Astrocyte of the cerebellum (primary cell): ENCODE measurements at regions not wholly inside any gene's neighbourhood (a gene's known extent, or its start where the extent isn't known, plus 50 kb on each side); places are given as distances from the start of the nearest gene placed in this dataset.
A peak's percentile ranks its signal among the peaks of the same experiment; 100 is the strongest.

Source experiments
- DNase-seq: peaks from one replicate; pipeline ENCODE4 v3.0.0-alpha.2; 2011; ENCODE audit warnings: low read depth
- H3K4me3 ChIP-seq: 2 replicates; pipeline ENCODE4 v1.5.1; 2011; ENCODE audit warnings: mild to moderate bottlenecking, low read depth, low read length, moderate library complexity
- in situ Hi-C: cut with HindIII; loops from 2 replicates; pipeline ENCODE4 v1.10.0; 2017; ENCODE audit warnings: low sequenced_read_pairs
- TF ChIP-seq, protein P1 (sequence below): IDR thresholded peaks from 2 replicates; pipeline ENCODE4 v1.5.1; 2012; ENCODE audit warnings: low read length, low read depth, moderate library complexity, mild to moderate bottlenecking; ENCODE audit errors: missing control alignments

DNA sequence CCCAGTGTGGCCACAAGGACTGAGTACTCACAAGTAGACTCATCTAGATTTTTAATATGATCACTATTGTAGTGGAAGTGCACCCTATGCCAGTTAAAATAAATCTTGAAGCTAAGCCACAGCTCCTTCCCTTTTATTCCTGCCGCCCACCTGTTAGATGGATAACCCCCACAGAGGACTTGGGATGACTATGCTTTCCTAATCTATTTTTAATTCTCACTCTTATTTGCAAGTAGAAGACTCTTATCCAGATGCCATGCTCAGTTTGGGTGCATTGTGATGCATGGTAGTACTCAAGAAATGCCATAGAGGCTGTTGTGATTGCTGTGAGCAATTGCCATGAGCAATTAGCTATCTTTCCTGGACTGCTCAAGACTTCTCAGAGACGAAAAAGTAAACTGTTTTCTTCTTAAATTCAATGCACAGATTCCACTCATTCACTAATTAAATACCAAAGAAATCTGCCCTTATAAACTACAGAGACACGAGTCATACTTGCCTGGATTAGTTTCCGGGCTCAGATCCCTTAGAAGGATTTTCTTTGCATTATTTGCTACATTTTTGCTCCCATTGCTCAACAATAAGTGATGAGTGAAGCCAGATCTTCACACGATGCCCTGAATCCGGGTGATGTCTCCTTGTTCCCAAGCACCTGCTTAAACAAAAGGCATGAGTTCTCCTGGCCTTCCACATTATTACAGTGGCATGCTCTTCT, 472.1 kb downstream of the SOX2 start:
- in situ Hi-C loops, result no loop called here
- TF ChIP-seq, protein P1, sequence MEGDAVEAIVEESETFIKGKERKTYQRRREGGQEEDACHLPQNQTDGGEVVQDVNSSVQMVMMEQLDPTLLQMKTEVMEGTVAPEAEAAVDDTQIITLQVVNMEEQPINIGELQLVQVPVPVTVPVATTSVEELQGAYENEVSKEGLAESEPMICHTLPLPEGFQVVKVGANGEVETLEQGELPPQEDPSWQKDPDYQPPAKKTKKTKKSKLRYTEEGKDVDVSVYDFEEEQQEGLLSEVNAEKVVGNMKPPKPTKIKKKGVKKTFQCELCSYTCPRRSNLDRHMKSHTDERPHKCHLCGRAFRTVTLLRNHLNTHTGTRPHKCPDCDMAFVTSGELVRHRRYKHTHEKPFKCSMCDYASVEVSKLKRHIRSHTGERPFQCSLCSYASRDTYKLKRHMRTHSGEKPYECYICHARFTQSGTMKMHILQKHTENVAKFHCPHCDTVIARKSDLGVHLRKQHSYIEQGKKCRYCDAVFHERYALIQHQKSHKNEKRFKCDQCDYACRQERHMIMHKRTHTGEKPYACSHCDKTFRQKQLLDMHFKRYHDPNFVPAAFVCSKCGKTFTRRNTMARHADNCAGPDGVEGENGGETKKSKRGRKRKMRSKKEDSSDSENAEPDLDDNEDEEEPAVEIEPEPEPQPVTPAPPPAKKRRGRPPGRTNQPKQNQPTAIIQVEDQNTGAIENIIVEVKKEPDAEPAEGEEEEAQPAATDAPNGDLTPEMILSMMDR, result no peak
- no peak overlapping the region for H3K4me3 ChIP-seq
- no peak for DNase-seq

DNA sequence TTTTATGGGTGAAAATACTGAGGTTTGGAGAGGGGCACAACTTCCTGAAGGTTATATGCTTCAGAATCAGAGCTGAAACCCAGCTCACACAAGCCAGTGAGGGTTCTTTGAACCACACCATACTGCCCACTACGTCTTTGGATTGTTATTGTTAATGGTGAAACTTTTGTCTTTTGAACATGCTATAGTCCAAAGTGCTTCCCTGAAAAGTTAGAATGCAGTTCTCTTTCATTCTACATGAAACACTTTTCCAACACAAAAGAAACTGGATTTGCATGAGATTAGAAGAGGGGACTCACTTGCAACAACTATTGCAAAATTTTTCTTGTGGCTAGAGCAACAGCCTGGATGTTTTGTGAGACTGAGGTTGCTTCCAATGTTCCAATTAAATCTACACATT, 473.6 kb downstream of the SOX2 start:
- TF ChIP-seq, protein P1, result no peak
- no peak for DNase-seq
- no peak overlapping the region for H3K4me3 ChIP-seq
- in situ Hi-C loops, result no loop called here

DNA sequence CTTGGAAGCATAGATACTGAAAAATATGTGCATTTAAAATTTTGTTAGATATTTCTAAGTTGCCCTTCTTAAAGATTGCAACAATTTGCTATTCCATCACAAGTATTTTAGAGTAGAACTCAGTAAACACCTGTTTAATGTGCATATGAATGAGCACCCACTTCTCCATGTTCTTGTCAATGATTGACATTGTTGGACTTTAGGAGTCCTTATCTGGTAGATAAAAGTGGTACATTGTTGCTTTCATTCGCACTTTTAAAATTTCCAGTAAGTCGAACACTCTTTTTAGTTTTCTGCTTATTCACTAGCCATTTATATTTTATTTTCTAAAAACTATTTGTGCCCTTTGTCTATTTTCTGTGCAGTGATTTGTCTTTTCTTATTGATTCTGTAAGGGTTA, 478.3 kb downstream of the SOX2 start:
- in situ Hi-C loops, result no loop called here
- TF ChIP-seq, protein P1, result no peak
- DNase-seq, result no peak

DNA sequence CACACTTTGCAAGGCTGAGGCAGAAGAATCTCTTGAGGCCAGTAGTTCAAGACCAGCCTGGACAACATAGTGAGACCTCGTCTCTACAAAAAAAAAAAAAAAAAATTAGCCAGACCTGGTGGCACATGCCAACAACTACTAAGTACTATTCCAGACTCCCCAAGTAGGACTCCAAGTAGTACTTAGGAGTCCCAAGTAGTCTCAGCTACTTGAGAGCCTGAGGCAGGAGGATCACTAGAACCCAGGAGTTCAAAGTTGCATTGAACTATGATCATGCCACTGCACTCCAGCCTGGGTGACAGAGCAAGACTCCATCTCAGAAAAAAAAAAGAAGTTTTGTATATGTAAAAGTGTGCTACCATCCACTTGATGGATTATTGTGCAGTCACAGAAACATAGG, 486.6 kb downstream of the SOX2 start:
- DNase-seq, result no peak
- in situ Hi-C loops, result no loop called here
- H3K4me3 ChIP-seq, result no peak overlapping the region
- TF ChIP-seq, protein P1, result no peak

More for the DNA sequence above, 478.3 kb downstream of the SOX2 start:
- H3K4me3 ChIP-seq, result no peak overlapping the region

DNA sequence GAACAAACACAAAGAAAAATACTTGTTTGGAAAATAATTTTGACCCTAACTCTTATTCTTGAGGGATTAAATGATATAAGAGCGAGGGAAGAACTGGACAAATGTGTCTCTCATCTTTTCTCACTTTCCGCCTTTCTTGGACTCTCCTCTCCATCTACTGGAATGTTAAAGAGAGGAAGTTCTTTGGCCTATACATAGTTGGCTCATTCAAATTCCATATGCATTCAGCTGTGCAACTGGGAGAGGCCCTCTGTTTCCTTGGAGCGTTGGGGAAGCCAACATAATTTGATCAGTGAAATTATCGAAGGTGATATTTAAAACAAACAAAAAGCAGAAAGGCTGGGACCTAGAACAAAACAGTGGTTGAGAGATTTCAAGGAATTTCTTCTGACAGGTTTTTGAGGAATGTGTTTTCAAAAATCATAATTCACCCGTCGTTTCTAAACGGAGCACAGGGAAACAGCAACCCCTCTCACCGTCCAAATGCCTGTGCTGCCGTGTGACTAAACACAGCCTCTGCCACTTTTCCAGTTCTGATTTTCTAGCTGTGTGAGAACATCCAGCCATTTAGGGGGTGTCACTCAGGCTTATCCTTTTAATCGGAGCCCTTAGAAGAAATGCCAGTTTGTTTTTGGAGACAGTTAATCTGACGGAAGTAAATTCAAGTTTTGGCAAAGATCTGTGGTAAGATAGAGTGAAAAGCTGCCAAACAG, 489.9 kb downstream of the SOX2 start:
- TF ChIP-seq, protein P1, result no peak
- H3K4me3 ChIP-seq, result no peak overlapping the region
- DNase-seq, result no peak
- in situ Hi-C loops, result no loop called here

DNA sequence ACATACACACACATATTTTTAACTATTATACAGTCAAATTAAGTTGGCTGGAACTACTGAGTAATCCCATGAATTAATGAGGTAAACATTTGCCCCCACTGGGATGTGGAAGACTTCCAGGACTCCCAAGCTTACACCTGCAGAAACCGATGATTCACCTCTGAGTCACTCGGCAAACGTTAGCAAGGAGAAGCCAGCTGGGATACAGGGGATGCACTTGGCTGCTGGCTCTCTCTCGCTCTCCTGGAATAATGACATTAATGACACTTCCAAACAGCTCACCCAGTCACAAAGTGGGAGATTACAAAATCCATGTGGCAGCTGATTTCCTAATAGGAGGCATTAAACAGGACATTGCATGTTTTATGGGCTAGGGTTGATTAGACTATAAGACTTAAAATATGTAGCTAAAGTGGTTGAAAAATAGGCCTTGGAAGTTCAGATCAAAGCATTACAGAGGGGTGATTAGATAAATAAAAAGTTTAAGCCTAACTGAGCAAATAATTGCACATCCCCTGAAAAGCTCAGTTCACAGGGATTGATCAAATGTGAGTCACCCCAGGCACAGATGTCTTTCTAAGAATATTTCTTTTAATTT, 500.9 kb downstream of the SOX2 start:
- DNase-seq, result peak; percentile 98
- in situ Hi-C loops, result no loop called here

More for the DNA sequence above, 500.9 kb downstream of the SOX2 start:
- H3K4me3 ChIP-seq, result no peak overlapping the region
- TF ChIP-seq, protein P1, result no peak
